ENCODE measurements at regions not wholly inside any gene's neighbourhood (a gene's known extent, or its start where the extent isn't known, plus 50 kb on each side); places are given as distances from the start of the nearest gene placed in this dataset.

DNA sequence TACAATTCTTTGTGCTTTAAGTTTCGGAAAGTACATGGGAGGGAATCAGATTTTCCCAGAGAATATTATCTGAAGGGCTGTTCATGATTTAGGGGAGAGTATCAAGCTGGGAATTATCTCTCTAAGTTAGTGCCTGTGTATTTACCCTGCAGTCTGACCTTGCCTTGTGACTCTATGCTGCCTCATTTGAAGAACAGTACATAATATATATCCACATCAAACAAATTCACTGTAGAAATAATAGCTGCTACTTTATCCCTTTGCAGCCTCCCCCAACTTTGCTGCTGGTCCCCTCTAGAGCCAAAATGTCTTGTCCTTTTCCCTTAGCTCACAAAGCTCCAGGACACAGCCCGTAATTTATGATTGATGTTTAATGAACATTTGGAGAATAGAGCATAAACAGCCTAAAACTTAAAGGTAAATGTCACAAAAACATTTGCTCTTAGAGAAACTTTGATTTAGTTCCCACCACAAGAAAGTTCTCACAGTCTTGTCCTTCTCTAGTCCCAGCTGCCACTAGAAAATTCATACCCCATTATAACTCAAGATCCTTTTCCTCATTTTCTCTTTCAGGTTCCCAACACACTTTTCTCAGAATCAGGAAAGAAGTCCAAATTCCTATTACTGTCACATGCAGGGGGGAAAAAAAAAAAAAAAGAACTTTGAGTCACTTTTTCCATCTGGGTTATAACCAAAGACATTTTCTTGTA lies 1009.6 kb downstream of the FLRT2 start:
- Histone ChIP-seq H3K27ac (ENCODE audit: low read length) (no peak overlapping the region), H3K27me3 (ENCODE audit: control insufficient read depth, insufficient read depth) (no peaks in the 10 kb centered on the region), H3K4me1 (ENCODE audit: control insufficient read depth, insufficient read depth, low read length) (no peaks in the 10 kb centered on the region), H3K9me3 (ENCODE audit: control insufficient read depth, low read length) (no peaks in the 10 kb centered on the region), H3K4me3 (ENCODE audit: low read length) (no peak overlapping the region)
- DNase-seq = no peak
- intact Hi-C loops (cut with DNase I) = no loop called here
- no peak for ATAC-seq
- WGBS = 81% methylated on average over 2 of the region's 2 CpGs

DNA sequence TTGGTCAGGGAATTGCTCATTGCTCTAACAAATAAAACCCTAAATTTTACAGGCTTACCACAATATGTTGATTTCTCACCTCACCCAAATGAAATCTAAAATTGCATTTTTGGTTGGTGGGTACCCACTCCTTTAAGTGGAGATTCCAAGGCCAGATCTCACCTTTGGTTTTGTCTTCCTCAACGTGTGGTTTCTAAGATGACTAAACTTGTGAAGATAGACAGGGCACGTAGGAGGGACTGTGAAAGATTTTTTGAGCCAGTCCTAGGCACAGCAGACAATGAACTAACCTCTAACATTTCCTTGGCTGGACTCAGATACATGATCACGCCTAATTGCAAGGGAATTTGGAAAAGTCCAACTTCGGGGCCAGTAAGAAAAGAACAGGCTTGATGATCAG lies 1003.9 kb downstream of the FLRT2 start:
- WGBS = 78% methylated on average over 4 of the region's 4 CpGs
- no peak overlapping the region for H3K27ac ChIP-seq (ENCODE audit: low read length)
- no peaks in the 10 kb centered on the region for H3K4me1 ChIP-seq (ENCODE audit: control insufficient read depth, insufficient read depth, low read length)
- H3K9me3 ChIP-seq (ENCODE audit: control insufficient read depth, low read length) = no peaks in the 10 kb centered on the region
- H3K4me3 ChIP-seq (ENCODE audit: low read length) = no peak overlapping the region
- no peaks in the 10 kb centered on the region for H3K27me3 ChIP-seq (ENCODE audit: control insufficient read depth, insufficient read depth)
- intact Hi-C loops (cut with DNase I) = no loop called here
- DNase-seq (no peak), ATAC-seq (no peak)

DNA sequence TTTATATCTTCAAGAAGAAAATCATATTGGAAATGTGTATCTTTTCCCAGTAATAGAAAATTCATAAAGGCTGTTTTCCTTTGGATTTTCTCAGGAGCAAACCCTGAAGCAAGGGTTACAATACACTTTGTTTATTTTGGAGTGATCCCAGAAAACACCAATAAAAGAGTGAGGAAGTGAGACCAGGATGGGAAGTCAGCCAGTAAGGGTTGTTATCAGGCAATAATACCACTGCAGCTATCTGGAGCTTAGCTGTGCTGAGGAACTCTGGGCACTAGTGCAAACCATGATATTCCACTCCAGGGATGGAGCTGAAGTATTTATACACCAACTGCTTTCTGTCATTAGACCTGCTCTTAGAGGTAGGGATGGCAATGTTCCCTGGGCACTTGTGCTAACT lies 1002.3 kb downstream of the FLRT2 start:
- intact Hi-C loops (cut with DNase I) = no loop called here
- H3K4me3 ChIP-seq (ENCODE audit: low read length) = no peak overlapping the region
- no peak for DNase-seq
- no peak overlapping the region for H3K27ac ChIP-seq (ENCODE audit: low read length)
- no peak for ATAC-seq
- H3K27me3 ChIP-seq (ENCODE audit: control insufficient read depth, insufficient read depth) = no peaks in the 10 kb centered on the region
- no peaks in the 10 kb centered on the region for H3K4me1 ChIP-seq (ENCODE audit: control insufficient read depth, insufficient read depth, low read length)
- H3K9me3 ChIP-seq (ENCODE audit: control insufficient read depth, low read length) = no peaks in the 10 kb centered on the region

DNA sequence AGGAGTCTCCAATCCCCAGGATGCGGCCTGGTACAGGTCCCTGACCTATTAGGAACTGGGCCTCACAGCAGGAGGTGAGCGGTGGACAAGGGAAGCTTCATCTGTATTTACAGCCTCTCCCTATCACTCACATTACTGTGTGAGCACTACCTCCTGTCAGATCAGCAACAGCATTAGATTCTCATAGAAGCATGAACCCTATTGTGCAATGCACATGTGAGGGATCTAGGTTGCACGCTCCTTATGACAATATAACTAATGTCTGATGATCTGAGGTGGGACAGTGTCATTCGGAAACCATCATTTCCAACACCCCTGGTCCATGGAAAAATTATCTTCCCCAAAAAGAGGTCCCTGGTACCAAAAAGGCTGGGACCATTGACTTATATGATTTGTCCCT lies 1000.5 kb downstream of the FLRT2 start:
- H3K4me1 ChIP-seq (ENCODE audit: control insufficient read depth, insufficient read depth, low read length) = no peaks in the 10 kb centered on the region
- no peak for ATAC-seq
- no peaks in the 10 kb centered on the region for H3K27me3 ChIP-seq (ENCODE audit: control insufficient read depth, insufficient read depth)
- intact Hi-C loops (cut with DNase I) = no loop called here
- no peak overlapping the region for H3K27ac ChIP-seq (ENCODE audit: low read length)
- 95% methylated on average over 4 of the region's 4 CpGs for WGBS
- DNase-seq = no peak
- H3K4me3 ChIP-seq (ENCODE audit: low read length) = no peak overlapping the region
- H3K9me3 ChIP-seq (ENCODE audit: control insufficient read depth, low read length) = no peaks in the 10 kb centered on the region

DNA sequence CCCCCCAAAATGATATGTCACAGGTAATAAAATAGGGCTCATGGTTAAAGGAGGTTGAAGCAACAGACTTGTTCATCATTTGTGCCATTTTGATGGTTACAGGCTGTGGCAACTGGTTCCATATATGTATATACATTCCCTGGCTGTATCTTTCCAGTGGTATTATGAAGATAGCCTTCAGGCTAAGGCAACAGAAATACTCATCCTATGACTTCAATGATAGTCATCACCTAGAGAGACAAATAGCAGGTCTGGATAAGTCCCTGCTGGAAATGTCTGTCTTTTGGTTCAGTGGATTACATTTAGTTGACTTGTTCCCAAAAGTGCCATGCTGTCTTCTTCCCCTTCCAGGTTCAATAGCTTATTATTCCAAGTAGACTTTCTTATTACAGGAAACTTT lies 997.4 kb downstream of the FLRT2 start:
- DNase-seq (no peak), ATAC-seq (no peak)
- intact Hi-C loops (cut with DNase I) = no loop called here
- H3K27ac ChIP-seq (ENCODE audit: low read length) = no peak overlapping the region
- no peaks in the 10 kb centered on the region for H3K4me1 ChIP-seq (ENCODE audit: control insufficient read depth, insufficient read depth, low read length)
- H3K27me3 ChIP-seq (ENCODE audit: control insufficient read depth, insufficient read depth) = no peaks in the 10 kb centered on the region
- no peaks in the 10 kb centered on the region for H3K9me3 ChIP-seq (ENCODE audit: control insufficient read depth, low read length)
- no peak overlapping the region for H3K4me3 ChIP-seq (ENCODE audit: low read length)

DNA sequence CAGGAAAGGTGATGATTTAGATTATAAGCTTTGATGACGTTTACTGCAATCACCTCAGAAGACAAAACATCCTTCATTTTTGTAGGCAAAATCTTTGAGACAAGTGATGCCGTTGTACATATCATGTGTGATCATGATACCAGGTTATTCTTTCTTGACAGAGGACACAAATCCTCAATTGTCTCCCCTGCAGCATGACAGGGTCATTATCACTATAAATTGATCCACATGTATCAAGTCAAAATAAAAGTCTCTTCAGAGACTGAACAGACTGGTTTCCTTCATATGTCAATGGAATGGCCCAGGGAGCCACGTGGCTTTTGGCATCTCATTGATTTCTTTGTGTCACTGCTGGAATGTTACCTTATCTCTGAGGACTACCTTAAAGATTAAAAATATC lies 995.7 kb downstream of the FLRT2 start:
- intact Hi-C loops (cut with DNase I) = no loop called here
- 41% methylated on average over 3 of the region's 3 CpGs for WGBS
- ATAC-seq = no peak

DNA sequence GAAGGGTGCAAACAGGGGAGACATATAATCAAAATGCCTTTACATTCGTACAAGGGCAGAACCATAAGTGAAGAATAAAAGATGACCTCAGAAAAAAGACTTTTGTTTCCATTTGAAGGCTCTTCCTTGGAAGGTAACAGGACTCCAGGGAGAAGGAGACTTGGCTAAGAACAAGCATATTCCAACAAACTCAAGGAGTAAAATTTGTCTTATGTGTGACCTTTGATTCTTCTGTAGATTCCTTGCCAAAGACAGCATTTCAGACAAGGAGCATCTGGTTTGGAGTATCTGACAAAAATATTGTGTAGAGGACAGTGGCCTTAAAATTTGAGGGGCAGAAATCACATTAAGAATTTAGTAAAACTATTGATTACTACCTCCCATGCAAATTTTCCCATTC lies 991.9 kb downstream of the FLRT2 start:
- H3K9me3 ChIP-seq (ENCODE audit: control insufficient read depth, low read length) = no peaks in the 10 kb centered on the region
- DNase-seq (no peak), ATAC-seq (no peak)
- H3K27ac ChIP-seq (ENCODE audit: low read length) = no peak overlapping the region
- no peaks in the 10 kb centered on the region for H3K4me1 ChIP-seq (ENCODE audit: control insufficient read depth, insufficient read depth, low read length)
- intact Hi-C loops (cut with DNase I) = no loop called here
- H3K4me3 ChIP-seq (ENCODE audit: low read length) = no peak overlapping the region
- WGBS = 44% methylated on average over 1 of the region's 1 CpG
- H3K27me3 ChIP-seq (ENCODE audit: control insufficient read depth, insufficient read depth) = no peaks in the 10 kb centered on the region

More for the DNA sequence above, 995.7 kb downstream of the FLRT2 start:
- no peaks in the 10 kb centered on the region for H3K4me1 ChIP-seq (ENCODE audit: control insufficient read depth, insufficient read depth, low read length)
- no peak for DNase-seq
- no peaks in the 10 kb centered on the region for H3K9me3 ChIP-seq (ENCODE audit: control insufficient read depth, low read length)
- no peak overlapping the region for H3K27ac ChIP-seq (ENCODE audit: low read length)
- H3K4me3 ChIP-seq (ENCODE audit: low read length) = no peak overlapping the region
- H3K27me3 ChIP-seq (ENCODE audit: control insufficient read depth, insufficient read depth) = no peaks in the 10 kb centered on the region

DNA sequence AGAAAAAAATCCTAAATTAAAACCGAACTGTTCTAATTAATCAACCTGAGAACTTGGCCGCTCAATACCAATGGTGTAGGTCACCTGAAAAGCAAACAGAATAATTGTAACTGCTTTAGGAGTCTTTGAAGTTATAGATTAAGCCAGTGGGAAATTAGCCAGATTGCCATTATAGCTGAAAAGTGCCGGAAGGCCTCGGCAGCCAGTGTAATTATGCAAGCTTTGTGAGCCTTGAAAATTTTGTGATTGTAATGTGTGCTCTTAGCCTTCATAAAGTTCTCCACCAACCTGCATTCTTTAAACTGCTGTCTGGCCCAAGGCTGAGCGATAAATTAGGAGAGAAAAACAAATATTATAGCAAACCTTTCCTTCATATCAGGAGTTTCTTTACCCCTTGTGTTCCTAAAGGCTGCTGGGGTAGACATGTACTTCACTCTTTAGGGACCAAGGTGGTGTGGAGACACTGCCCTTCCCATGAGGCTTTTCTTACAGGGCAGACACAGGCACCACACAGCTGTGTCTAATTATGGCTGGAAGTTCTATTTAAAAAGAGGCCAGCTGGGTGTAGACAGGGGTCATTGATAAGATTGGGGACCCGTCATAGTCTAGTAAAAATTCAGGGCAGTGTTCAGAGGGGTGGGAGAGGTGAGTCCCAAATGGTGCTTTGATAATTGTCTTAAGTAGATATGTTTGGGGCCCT lies 991.2 kb downstream of the FLRT2 start:
- no peaks in the 10 kb centered on the region for H3K9me3 ChIP-seq (ENCODE audit: control insufficient read depth, low read length)
- ATAC-seq (no peak), DNase-seq (peak in 1 of 3 donors; percentile 11)
- 58% methylated on average over 6 of the region's 6 CpGs for WGBS
- no peak overlapping the region for H3K4me3 ChIP-seq (ENCODE audit: low read length)
- H3K4me1 ChIP-seq (ENCODE audit: control insufficient read depth, insufficient read depth, low read length) = no peaks in the 10 kb centered on the region
- intact Hi-C loops (cut with DNase I) = no loop called here
- H3K27ac ChIP-seq (ENCODE audit: low read length) = no peak overlapping the region
- H3K27me3 ChIP-seq (ENCODE audit: control insufficient read depth, insufficient read depth) = no peaks in the 10 kb centered on the region

DNA sequence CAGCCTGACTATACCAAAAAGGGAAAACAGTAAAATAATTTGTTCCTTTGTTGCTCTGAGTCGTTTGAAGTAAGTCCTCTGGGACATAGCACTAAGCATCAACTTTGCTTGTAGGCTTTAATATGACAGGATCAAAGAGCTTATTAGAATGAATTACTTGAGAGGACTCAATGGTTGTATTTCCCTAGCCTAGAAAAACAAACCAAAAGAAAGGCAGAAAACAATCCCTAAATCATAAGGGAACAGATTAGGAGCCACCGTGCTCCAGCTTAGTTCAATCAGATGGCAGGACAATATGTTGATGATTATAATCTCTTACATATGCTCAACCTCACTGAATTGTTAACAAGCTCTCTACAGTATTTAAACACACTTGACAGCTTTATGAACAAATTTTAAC lies 988.4 kb downstream of the FLRT2 start:
- 38% methylated on average over 2 of the region's 2 CpGs for WGBS
- H3K4me3 ChIP-seq (ENCODE audit: low read length) = no peak overlapping the region
- H3K9me3 ChIP-seq (ENCODE audit: control insufficient read depth, low read length) = no peaks in the 10 kb centered on the region
- intact Hi-C loops (cut with DNase I) = no loop called here
- no peaks in the 10 kb centered on the region for H3K27me3 ChIP-seq (ENCODE audit: control insufficient read depth, insufficient read depth)
- no peaks in the 10 kb centered on the region for H3K4me1 ChIP-seq (ENCODE audit: control insufficient read depth, insufficient read depth, low read length)
- no peak overlapping the region for H3K27ac ChIP-seq (ENCODE audit: low read length)
- no peak for ATAC-seq
- no peak for DNase-seq

DNA sequence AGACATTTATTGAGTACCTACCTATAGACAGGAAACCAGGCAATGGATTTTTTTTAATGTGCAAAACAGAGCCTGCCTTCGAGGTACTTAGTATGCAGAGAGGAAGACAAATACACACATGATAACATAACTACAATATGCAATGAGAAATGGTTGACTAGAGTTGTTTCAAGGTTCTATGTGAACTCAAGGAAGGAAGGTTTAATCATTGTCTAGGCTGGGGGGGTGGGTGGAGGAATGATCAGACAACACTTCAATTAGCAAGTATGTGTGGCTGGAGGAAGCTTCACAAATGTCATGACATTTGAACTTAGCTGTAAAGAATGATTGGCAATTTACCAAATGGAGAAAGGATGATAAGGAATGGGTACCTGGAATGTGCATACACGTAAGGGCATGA lies 985.3 kb downstream of the FLRT2 start:
- no peak overlapping the region for H3K27ac ChIP-seq (ENCODE audit: low read length)
- ATAC-seq = no peak
- H3K9me3 ChIP-seq (ENCODE audit: control insufficient read depth, low read length) = no peaks in the 10 kb centered on the region
- no peaks in the 10 kb centered on the region for H3K4me1 ChIP-seq (ENCODE audit: control insufficient read depth, insufficient read depth, low read length)
- H3K27me3 ChIP-seq (ENCODE audit: control insufficient read depth, insufficient read depth) = no peaks in the 10 kb centered on the region
- 74% methylated on average over 2 of the region's 2 CpGs for WGBS
- intact Hi-C loops (cut with DNase I) = no loop called here
- no peak for DNase-seq
- H3K4me3 ChIP-seq (ENCODE audit: low read length) = no peak overlapping the region

DNA sequence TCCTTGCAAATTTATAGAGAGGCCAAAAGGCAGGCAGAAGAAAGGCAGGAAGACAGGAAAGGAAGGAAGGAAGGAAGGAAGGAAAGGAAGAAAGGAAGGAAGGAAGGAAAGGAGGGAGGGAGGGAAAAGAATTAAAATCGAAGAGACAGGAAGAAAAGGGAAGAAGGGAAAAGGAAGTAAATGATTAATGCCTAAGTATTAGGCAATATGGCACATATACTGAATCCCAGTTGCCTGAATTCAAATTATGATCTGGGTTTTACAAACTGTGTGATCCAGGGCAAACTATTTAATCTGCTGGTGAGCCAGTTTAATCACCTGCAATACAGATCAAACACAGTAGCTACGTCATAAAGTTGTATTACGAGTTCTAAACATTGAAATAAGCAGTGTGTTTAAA lies 983.6 kb downstream of the FLRT2 start:
- intact Hi-C loops (cut with DNase I) = no loop called here
- ATAC-seq (no peak), DNase-seq (no peak)
- Histone ChIP-seq H3K4me3 (ENCODE audit: low read length) (no peak overlapping the region), H3K4me1 (ENCODE audit: control insufficient read depth, insufficient read depth, low read length) (no peaks in the 10 kb centered on the region), H3K27me3 (ENCODE audit: control insufficient read depth, insufficient read depth) (no peaks in the 10 kb centered on the region), H3K27ac (ENCODE audit: low read length) (no peak overlapping the region), H3K9me3 (ENCODE audit: control insufficient read depth, low read length) (no peaks in the 10 kb centered on the region)
- 67% methylated on average over 3 of the region's 3 CpGs for WGBS

DNA sequence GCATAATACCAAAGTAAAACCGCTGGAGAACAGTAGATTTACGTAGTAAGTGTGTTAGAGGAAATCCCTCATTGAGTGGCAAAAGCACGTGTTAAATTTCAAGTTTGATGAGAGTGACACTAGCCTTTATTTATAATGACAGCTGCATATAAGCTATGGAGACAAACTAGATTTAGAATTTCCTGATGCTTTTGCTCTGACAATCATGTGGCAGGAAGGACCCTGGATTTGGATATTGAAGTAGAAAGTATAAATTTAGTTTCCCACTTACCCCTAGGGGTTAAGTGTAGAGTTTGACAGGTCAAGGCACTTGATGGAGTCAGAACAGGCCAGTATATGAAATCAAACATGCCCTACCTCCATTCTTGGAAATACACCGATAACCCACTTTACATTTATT lies 983.1 kb downstream of the FLRT2 start:
- Histone ChIP-seq H3K4me3 (ENCODE audit: low read length) (no peak overlapping the region), H3K9me3 (ENCODE audit: control insufficient read depth, low read length) (no peaks in the 10 kb centered on the region), H3K4me1 (ENCODE audit: control insufficient read depth, insufficient read depth, low read length) (no peaks in the 10 kb centered on the region), H3K27me3 (ENCODE audit: control insufficient read depth, insufficient read depth) (no peaks in the 10 kb centered on the region), H3K27ac (ENCODE audit: low read length) (no peak overlapping the region)
- intact Hi-C loops (cut with DNase I) = no loop called here
- ATAC-seq = no peak
- 82% methylated on average over 4 of the region's 4 CpGs for WGBS
- DNase-seq = no peak
